Ovary (tissue), 3 donors: ENCODE measurements at regions not wholly inside any gene's neighbourhood (a gene's known extent, or its start where the extent isn't known, plus 50 kb on each side); places are given as distances from the start of the nearest gene placed in this dataset.

Source experiments
- CTCF ChIP-seq, 3 donors: fragments of 450-650 bp in 2 of 3; fragments of 200-600 bp in 1 of 3; IDR thresholded peaks; one replicate each; pipeline versions ENCODE4 v1.5.1 to v1.8.0; 2016 to 2022; ENCODE audit warnings: antibody characterized with exemption in 3 of 3, mild to moderate bottlenecking in 1 of 3
- POLR2A ChIP-seq: fragments of 450-650 bp; IDR thresholded peaks from one replicate; pipeline ENCODE4 v1.6.1; 2017; ENCODE audit warnings: antibody characterized with exemption, mild to moderate bottlenecking, moderate library complexity
- donor health status: DM: no; HTN: no; CAD: no.

- TF ChIP-seq CTCF (IDR thresholded peaks at IDR 0.05) (no peak), POLR2A (no peak)
Measured at GRCh38 chr16:64278196-64278595, 843.7 kb downstream of the CDH11 start.
